Heart left ventricle (tissue), 13 donors: ENCODE measurements at regions not wholly inside any gene's neighbourhood (a gene's known extent, or its start where the extent isn't known, plus 50 kb on each side); places are given as distances from the start of the nearest gene placed in this dataset.

Experiments
- CTCF ChIP-seq, 12 donors: fragments of 200-600 bp; sonication (generic) in 4 of 12; IDR thresholded peaks; one replicate each; pipeline versions ENCODE4 v1.5.0 to v1.8.0; 2018 to 2022; ENCODE audit warnings: antibody characterized with exemption in 12 of 12, mild to moderate bottlenecking in 5 of 12
- POLR2A ChIP-seq, 2 donors: fragments of 450-650 bp; IDR thresholded peaks; one replicate each; pipeline ENCODE4 v1.6.1; 2017; ENCODE audit warnings: antibody characterized with exemption in 2 of 2, mild to moderate bottlenecking in 2 of 2, moderate library complexity in 2 of 2
- donor health status: ischemic (EF 13 %, LVEDD 7.1; RV severe dilation, severe dysfunction).
- donor health status: DM: no; HTN: yes; CAD: no.
- donor health status: DM: no; HTN: no; CAD: no.
- donor health status: ischemic (EF 25% LVEDD 6.9; RV normal size, moderate dysfunction).
- donor health status: ischemic (EF 25% LVEDD 5.7; RV mildly dilated, moderate dysfunction).
- donor health status: ischemic (EF 35%, LVEDD 5.7; RV mildly dilated, moderate dysfunction).
- donor health status: nonischemic (EF 11% LVEDD 7.7; RV severe dilation, severe dysfunction).
- donor health status: DM: yes; HTN: yes; CAD: no.
- donor health status: PGD.
- donor health status: ischemic (EF 29% LVEDD 5.4; RV normal size, mild dysfunction).
- donor health status: nonischemic (EF 23%, LVEDD 6.1; RV moderate dilation, normal function).

GRCh38 chr1:98480271-98480670 is 181.2 kb upstream of the SNX7 start:
- TF ChIP-seq CTCF (IDR thresholded peaks at IDR 0.05) = no peak
- no peak for TF ChIP-seq POLR2A (IDR thresholded peaks at IDR 0.05)
